Parathyroid adenoma (tissue), 2 donors: ENCODE measurements at regions not wholly inside any gene's neighbourhood (a gene's known extent, or its start where the extent isn't known, plus 50 kb on each side); places are given as distances from the start of the nearest gene placed in this dataset.

Source experiments
- H2AFZ ChIP-seq: fragments of 300-600 bp; sonication (generic); one replicate; pipeline ENCODE4 v1.7.0; 2017; ENCODE audit warnings: antibody characterized with exemption, mild to moderate bottlenecking
- H3K27ac ChIP-seq: fragments of 300-600 bp; sonication (generic); one replicate; pipeline ENCODE4 v1.7.0; 2017
- H3K27me3 ChIP-seq: fragments of 300-600 bp; sonication (generic); one replicate; pipeline ENCODE4 v1.7.0; 2017; ENCODE audit warnings: low read length; ENCODE audit not compliant: control insufficient read depth, insufficient read depth
- H3K36me3 ChIP-seq: fragments of 300-600 bp; sonication (generic); one replicate; pipeline ENCODE4 v1.7.0; 2017; ENCODE audit warnings: low read length; ENCODE audit not compliant: control insufficient read depth, insufficient read depth
- H3K4me1 ChIP-seq: fragments of 300-600 bp; sonication (generic); one replicate; pipeline ENCODE4 v1.7.0; 2017; ENCODE audit warnings: control low read depth
- H3K4me2 ChIP-seq: fragments of 300-600 bp; sonication (generic); one replicate; pipeline ENCODE4 v1.7.0; 2017; ENCODE audit warnings: low read length
- H3K4me3 ChIP-seq: fragments of 300-600 bp; sonication (generic); one replicate; pipeline ENCODE4 v1.7.0; 2017; ENCODE audit warnings: low read depth, low read length
- H3K79me2 ChIP-seq: fragments of 300-600 bp; sonication (generic); one replicate; pipeline ENCODE4 v1.7.0; 2017; ENCODE audit warnings: control low read depth
- H3K9ac ChIP-seq: fragments of 300-600 bp; sonication (generic); one replicate; pipeline ENCODE4 v1.7.0; 2017; ENCODE audit warnings: mild to moderate bottlenecking
- H3K9me3 ChIP-seq: fragments of 300-600 bp; sonication (generic); one replicate; pipeline ENCODE4 v1.7.0; 2017; ENCODE audit warnings: low read length; ENCODE audit not compliant: control insufficient read depth
- CTCF ChIP-seq: fragments of 300-600 bp; sonication (generic); IDR thresholded peaks from one replicate; pipeline ENCODE4 v1.7.0; 2017; ENCODE audit warnings: antibody characterized with exemption, mild to moderate bottlenecking
- donor health status: primary hyperparathyroidism.

- H2AFZ ChIP-seq: no peak overlapping the region
- no peak overlapping the region for H3K27ac ChIP-seq
- no peak overlapping the region for H3K4me2 ChIP-seq
- no peaks in the 10 kb centered on the region for H3K27me3 ChIP-seq
- no peak overlapping the region for H3K4me3 ChIP-seq
- no peaks in the 10 kb centered on the region for H3K79me2 ChIP-seq
- no peaks in the 10 kb centered on the region for H3K4me1 ChIP-seq
- no peaks in the 10 kb centered on the region for H3K9me3 ChIP-seq
- TF ChIP-seq CTCF: no peak
- H3K9ac ChIP-seq: no peak overlapping the region
- no peaks in the 10 kb centered on the region for H3K36me3 ChIP-seq
Observed at GRCh38 chr10:118916777-118917176, 112.7 kb upstream of the NANOS1 start.

- H3K27ac ChIP-seq: no peak overlapping the region
- no peak for TF ChIP-seq CTCF
- no peak overlapping the region for H2AFZ ChIP-seq
- H3K79me2 ChIP-seq: no peaks in the 10 kb centered on the region
- H3K9me3 ChIP-seq: no peaks in the 10 kb centered on the region
- no peaks in the 10 kb centered on the region for H3K27me3 ChIP-seq
- no peaks in the 10 kb centered on the region for H3K36me3 ChIP-seq
- H3K4me1 ChIP-seq: no peaks in the 10 kb centered on the region
- no peak overlapping the region for H3K9ac ChIP-seq
- no peak overlapping the region for H3K4me3 ChIP-seq
- no peak overlapping the region for H3K4me2 ChIP-seq
Observed at GRCh38 chr10:118917701-118918100, 111.8 kb upstream of the NANOS1 start.

GRCh38 chr10:118918116-118918515, 111.4 kb upstream of the NANOS1 start:
- H3K27ac ChIP-seq: no peak overlapping the region
- H3K9me3 ChIP-seq: no peaks in the 10 kb centered on the region
- H3K4me3 ChIP-seq: no peak overlapping the region
- no peaks in the 10 kb centered on the region for H3K27me3 ChIP-seq
- H3K4me2 ChIP-seq: no peak overlapping the region
- H3K4me1 ChIP-seq: no peaks in the 10 kb centered on the region
- H3K36me3 ChIP-seq: no peaks in the 10 kb centered on the region
- no peak for TF ChIP-seq CTCF
- no peaks in the 10 kb centered on the region for H3K79me2 ChIP-seq
- no peak overlapping the region for H3K9ac ChIP-seq
- H2AFZ ChIP-seq: no peak overlapping the region

- H3K4me1 ChIP-seq: no peaks in the 10 kb centered on the region
- H3K27me3 ChIP-seq: no peaks in the 10 kb centered on the region
- no peaks in the 10 kb centered on the region for H3K9me3 ChIP-seq
- H3K27ac ChIP-seq: no peak overlapping the region
- H3K79me2 ChIP-seq: no peaks in the 10 kb centered on the region
- H3K9ac ChIP-seq: no peak overlapping the region
- H3K36me3 ChIP-seq: no peaks in the 10 kb centered on the region
- no peak overlapping the region for H3K4me3 ChIP-seq
- no peak overlapping the region for H2AFZ ChIP-seq
- TF ChIP-seq CTCF: no peak
- no peak overlapping the region for H3K4me2 ChIP-seq
Observed at GRCh38 chr10:118918587-118918986, 110.9 kb upstream of the NANOS1 start.

- Histone ChIP-seq H3K4me3 (no peak overlapping the region), H3K27me3 (no peaks in the 10 kb centered on the region), H2AFZ (no peak overlapping the region), H3K27ac (no peak overlapping the region), H3K9me3 (no peaks in the 10 kb centered on the region), H3K9ac (no peak overlapping the region), H3K36me3 (no peaks in the 10 kb centered on the region), H3K4me2 (no peak overlapping the region), H3K79me2 (no peaks in the 10 kb centered on the region), H3K4me1 (no peaks in the 10 kb centered on the region)
- TF ChIP-seq CTCF: no peak
Observed at GRCh38 chr10:118920206-118920605, 109.3 kb upstream of the NANOS1 start.
